ENCODE measurements at regions not wholly inside any gene's neighbourhood (a gene's known extent, or its start where the extent isn't known, plus 50 kb on each side); places are given as distances from the start of the nearest gene placed in this dataset.

DNA sequence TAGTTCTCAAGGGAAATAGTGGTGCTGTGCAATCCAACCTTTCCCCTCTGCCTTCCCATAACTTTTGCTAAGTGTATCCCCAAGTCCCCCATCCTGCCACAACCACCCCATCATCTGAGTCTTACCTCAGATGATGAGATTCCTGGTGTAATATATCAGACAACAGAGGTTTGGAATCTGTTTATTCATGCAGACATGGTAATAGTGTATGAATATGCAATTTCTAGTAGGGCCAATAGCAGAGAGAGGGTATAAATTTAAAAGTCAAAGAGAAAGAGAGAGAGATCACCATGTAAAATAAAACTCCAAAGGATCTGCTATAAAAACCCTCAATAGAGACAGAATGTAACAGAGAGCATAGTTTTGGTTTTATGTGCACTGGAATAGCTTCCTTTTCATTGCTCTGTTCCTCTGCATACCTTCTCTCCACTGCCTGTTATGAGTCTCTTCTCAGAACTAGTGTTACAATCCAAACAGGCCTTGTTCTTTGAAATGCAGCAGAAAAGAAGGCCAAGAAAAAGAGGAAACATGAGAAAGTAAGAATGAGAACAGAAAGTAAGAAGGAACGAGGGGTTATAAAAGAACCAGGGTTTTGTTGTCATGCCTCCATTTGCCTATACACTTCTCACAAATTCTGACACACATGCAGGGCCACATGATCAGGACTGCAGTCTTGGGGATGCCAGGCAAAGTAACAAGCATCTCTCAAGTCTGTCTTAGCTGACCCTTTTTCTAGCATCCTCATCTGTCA, 278.0 kb downstream of the CETN3 start:
- Histone ChIP-seq H3K27ac (ENCODE audit: low read depth, low read length) (no peak overlapping the region), H3K4me3 (ENCODE audit: low read depth, low read length) (no peak overlapping the region), H3K4me1 (ENCODE audit: control insufficient read depth, insufficient read depth, low read length) (no peaks in the 10 kb centered on the region), H3K27me3 (ENCODE audit: control insufficient read depth, insufficient read depth, low read length) (no peaks in the 10 kb centered on the region), H3K9me3 (ENCODE audit: control insufficient read depth, insufficient read depth, low read length) (no peaks in the 10 kb centered on the region), H3K36me3 (ENCODE audit: control insufficient read depth, insufficient read depth, low read length) (no peaks in the 10 kb centered on the region)
- peak in 1 of 6 donors; percentile 48 for DNase-seq (ENCODE audit: low read depth in 4 of 6, low spot score in 6 of 6)
- no CpG with 5 or more reads among the region's 1 CpG for WGBS (ENCODE audit: insufficient coverage)

DNA sequence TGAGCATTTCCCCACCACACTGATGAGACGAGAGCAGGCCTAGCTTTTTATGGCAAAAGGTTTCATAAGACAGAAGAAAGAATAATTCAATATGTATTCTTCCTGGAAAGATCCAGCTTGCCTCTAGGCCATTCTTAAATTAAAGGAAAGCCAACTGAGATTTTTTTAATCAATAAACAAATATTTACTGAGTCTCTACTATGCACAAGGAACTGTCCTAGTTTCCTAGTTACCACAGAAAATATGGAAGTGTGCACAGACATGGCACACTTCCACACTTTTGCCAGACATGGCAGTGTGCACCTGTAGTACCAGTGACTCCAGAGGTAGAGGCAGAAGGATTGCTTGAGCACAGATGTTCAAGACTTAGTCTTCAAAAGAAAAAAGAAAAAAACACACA, 281.0 kb downstream of the CETN3 start:
- H3K4me3 ChIP-seq (ENCODE audit: low read depth, low read length) = no peak overlapping the region
- DNase-seq (ENCODE audit: low read depth in 4 of 6, low spot score in 6 of 6) = no peak
- WGBS (ENCODE audit: insufficient coverage) = no CpG with 5 or more reads among the region's 1 CpG
- no peaks in the 10 kb centered on the region for H3K4me1 ChIP-seq (ENCODE audit: control insufficient read depth, insufficient read depth, low read length)
- H3K27me3 ChIP-seq (ENCODE audit: control insufficient read depth, insufficient read depth, low read length) = no peaks in the 10 kb centered on the region
- H3K27ac ChIP-seq (ENCODE audit: low read depth, low read length) = no peak overlapping the region
- no peaks in the 10 kb centered on the region for H3K36me3 ChIP-seq (ENCODE audit: control insufficient read depth, insufficient read depth, low read length)
- no peaks in the 10 kb centered on the region for H3K9me3 ChIP-seq (ENCODE audit: control insufficient read depth, insufficient read depth, low read length)

DNA sequence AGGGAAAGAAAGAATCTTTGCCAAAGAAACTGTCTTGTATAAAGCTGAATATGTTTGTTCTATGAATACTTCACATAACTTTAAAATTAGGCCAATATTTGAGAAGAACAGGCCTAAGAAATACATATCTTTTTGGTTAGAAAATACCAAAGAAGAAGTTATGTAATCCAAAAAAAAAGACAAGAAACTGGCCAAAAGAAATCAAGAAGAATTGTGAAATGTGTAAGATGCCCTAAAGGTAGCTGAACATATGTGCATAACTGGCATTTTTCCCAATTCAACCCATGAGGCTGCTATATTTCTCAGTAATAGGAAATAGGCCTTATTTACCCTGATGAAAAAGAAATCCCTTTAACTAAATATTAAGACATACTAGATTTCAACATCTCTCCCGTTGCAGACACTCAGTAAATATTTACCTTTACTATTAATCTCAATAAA, 290.0 kb downstream of the CETN3 start:
- H3K36me3 ChIP-seq (ENCODE audit: control insufficient read depth, insufficient read depth, low read length) = no peaks in the 10 kb centered on the region
- no peaks in the 10 kb centered on the region for H3K27me3 ChIP-seq (ENCODE audit: control insufficient read depth, insufficient read depth, low read length)
- H3K4me1 ChIP-seq (ENCODE audit: control insufficient read depth, insufficient read depth, low read length) = no peaks in the 10 kb centered on the region
- H3K9me3 ChIP-seq (ENCODE audit: control insufficient read depth, insufficient read depth, low read length) = no peaks in the 10 kb centered on the region
- DNase-seq (ENCODE audit: low read depth in 4 of 6, low spot score in 6 of 6) = peak in 1 of 6 donors; percentile 12
- H3K27ac ChIP-seq (ENCODE audit: low read depth, low read length) = no peak overlapping the region
- H3K4me3 ChIP-seq (ENCODE audit: low read depth, low read length) = no peak overlapping the region
- WGBS (ENCODE audit: insufficient coverage) = no CpG with 5 or more reads among the region's 1 CpG

DNA sequence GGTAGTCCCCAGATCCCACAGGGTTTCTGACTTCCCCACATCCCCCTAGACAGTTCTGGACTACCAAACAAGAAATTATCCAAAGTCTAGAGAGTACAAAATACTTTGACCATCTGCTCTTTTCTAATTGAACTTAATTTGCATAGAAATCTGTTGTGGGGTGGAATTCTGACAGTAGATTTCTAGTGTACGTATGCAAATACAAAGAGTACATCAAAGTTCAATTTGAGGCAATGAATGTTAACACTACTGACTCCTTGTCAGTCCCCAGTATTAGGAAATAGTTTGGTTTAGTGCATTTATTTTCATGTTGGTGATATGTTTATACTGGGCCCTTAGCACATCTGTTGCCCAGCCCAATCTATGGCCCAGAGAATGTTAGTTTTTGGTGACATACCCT, 292.6 kb downstream of the CETN3 start:
- Histone ChIP-seq H3K27ac (ENCODE audit: low read depth, low read length) (no peak overlapping the region), H3K4me3 (ENCODE audit: low read depth, low read length) (no peak overlapping the region), H3K36me3 (ENCODE audit: control insufficient read depth, insufficient read depth, low read length) (no peaks in the 10 kb centered on the region), H3K4me1 (ENCODE audit: control insufficient read depth, insufficient read depth, low read length) (no peaks in the 10 kb centered on the region), H3K9me3 (ENCODE audit: control insufficient read depth, insufficient read depth, low read length) (no peaks in the 10 kb centered on the region), H3K27me3 (ENCODE audit: control insufficient read depth, insufficient read depth, low read length) (no peaks in the 10 kb centered on the region)
- DNase-seq (ENCODE audit: low read depth in 4 of 6, low spot score in 6 of 6) = peak in 1 of 6 donors; percentile 6
- WGBS (ENCODE audit: insufficient coverage) = no CpG with 5 or more reads among the region's 1 CpG

DNA sequence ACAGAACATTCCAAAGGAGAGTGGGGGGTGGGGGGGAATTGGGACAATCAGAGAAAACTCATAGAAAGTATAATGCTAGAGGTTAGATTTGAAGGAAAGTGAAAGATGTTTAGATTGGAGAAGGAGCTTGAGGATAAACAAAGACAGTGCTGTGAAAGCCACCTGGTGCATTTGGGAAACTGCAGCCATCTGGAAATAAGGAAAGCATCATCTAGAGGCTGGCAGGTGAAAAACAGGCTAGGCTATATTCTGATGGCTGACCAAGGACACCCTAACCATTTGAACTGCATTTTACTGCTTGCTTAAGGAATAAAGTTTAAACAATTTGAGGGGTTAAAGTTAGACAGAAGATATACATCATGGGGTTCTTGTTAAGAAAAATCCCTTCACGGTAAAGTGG, 296.4 kb downstream of the CETN3 start:
- Histone ChIP-seq H3K27me3 (ENCODE audit: control insufficient read depth, insufficient read depth, low read length) (no peaks in the 10 kb centered on the region), H3K27ac (ENCODE audit: low read depth, low read length) (no peak overlapping the region), H3K9me3 (ENCODE audit: control insufficient read depth, insufficient read depth, low read length) (no peaks in the 10 kb centered on the region), H3K36me3 (ENCODE audit: control insufficient read depth, insufficient read depth, low read length) (no peaks in the 10 kb centered on the region), H3K4me3 (ENCODE audit: low read depth, low read length) (no peak overlapping the region), H3K4me1 (ENCODE audit: control insufficient read depth, insufficient read depth, low read length) (no peaks in the 10 kb centered on the region)
- no peak for DNase-seq (ENCODE audit: low read depth in 4 of 6, low spot score in 6 of 6)
- WGBS (ENCODE audit: insufficient coverage) = 43% methylated on average over 1 of the region's 1 CpG

DNA sequence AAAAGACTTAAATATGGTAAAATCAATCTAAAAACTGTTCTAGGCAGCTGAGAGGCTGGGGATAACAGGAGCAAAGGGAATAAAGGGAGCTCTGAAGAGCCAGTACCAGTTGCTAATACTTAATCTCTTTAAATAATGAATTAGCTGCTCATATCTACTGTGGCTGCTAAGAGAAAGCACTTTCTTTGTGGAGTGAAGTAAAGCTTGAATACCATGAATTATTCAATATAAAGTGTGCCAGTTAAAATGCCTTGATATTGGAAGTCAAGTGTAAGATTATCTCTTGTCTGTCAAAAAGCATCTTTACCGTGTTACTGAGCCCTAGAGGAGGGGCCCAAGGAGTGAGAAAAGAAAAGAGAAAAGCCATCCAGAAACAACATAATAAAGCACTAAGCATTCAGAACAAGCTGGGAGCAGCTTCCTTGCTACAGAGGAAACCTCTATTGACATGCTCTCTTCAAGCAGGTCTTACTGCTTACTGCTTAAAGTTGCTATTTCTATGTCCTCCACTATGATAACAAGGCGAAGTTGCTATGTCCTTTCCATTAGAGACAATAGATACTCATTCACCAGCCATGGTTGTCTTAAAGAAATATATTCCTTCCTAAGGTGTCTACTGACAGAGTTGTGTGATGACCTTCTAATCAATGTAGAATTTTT, 297.4 kb downstream of the CETN3 start:
- H3K27ac ChIP-seq (ENCODE audit: low read depth, low read length) = peak overlapping the region; percentile 7
- H3K4me1 ChIP-seq (ENCODE audit: control insufficient read depth, insufficient read depth, low read length) = no peaks in the 10 kb centered on the region
- no CpG with 5 or more reads among the region's 2 CpGs for WGBS (ENCODE audit: insufficient coverage)
- peak in 2 of 6 donors; percentile 30 to 42 for DNase-seq (ENCODE audit: low read depth in 4 of 6, low spot score in 6 of 6)
- no peak overlapping the region for H3K4me3 ChIP-seq (ENCODE audit: low read depth, low read length)
- no peaks in the 10 kb centered on the region for H3K27me3 ChIP-seq (ENCODE audit: control insufficient read depth, insufficient read depth, low read length)
- no peaks in the 10 kb centered on the region for H3K36me3 ChIP-seq (ENCODE audit: control insufficient read depth, insufficient read depth, low read length)
- H3K9me3 ChIP-seq (ENCODE audit: control insufficient read depth, insufficient read depth, low read length) = no peaks in the 10 kb centered on the region

DNA sequence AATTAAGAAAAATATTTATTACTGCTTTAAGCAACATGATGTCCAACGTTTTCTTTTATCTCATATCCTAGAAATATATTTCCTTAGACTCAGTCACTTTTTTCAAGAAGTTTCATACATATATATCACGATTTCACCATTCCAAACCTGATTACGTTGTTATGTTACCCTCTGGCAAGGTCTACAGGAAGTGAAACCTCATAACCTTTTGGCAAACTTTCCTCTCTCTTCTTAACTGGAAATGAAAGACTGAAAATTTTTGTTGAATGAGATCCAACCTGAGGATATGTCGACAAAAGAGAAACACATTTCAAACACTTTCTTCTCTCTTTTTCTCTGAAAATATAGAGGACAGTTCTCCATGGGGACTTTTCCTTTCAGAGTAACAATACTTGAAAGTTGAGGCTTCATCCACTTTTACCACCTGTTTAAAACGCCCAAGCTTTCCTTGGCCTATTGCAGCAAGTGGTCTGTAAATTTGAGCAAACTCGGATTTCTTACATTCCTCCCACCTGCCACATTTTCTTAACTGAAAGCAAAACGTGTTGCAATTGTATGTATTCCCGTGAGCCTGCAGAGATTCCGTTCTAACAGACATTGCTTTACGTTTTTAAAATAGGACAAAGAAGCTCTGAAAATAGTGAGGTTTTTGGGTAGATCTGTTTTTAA, 298.1 kb downstream of the CETN3 start:
- Histone ChIP-seq H3K27ac (ENCODE audit: low read depth, low read length) (peak overlapping the region; percentile 7), H3K9me3 (ENCODE audit: control insufficient read depth, insufficient read depth, low read length) (no peaks in the 10 kb centered on the region), H3K27me3 (ENCODE audit: control insufficient read depth, insufficient read depth, low read length) (no peaks in the 10 kb centered on the region), H3K4me1 (ENCODE audit: control insufficient read depth, insufficient read depth, low read length) (no peaks in the 10 kb centered on the region), H3K4me3 (ENCODE audit: low read depth, low read length) (no peak overlapping the region), H3K36me3 (ENCODE audit: control insufficient read depth, insufficient read depth, low read length) (no peaks in the 10 kb centered on the region)
- 69% methylated on average over 2 of the region's 10 CpGs for WGBS (ENCODE audit: insufficient coverage)
- peak in 1 of 6 donors; percentile 39 for DNase-seq (ENCODE audit: low read depth in 4 of 6, low spot score in 6 of 6)

DNA sequence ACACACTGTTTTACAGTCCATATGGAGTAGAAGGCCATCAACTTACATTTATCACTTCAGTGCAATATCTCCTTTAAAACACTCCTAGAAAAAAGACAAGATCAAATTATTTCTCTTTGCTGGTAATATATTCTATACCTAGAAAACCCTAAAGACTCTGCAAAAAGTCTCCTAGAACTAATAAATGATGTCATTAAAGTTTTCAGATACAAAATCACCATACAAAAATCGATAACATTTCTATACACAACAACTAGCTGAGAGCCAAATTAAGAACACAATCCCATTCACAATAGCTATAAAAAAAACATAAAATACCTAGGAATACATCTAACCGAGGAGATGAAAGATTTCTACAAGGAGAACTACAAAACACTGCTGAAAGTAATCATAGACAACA, 300.3 kb downstream of the CETN3 start:
- H3K27ac ChIP-seq (ENCODE audit: low read depth, low read length) = no peak overlapping the region
- H3K36me3 ChIP-seq (ENCODE audit: control insufficient read depth, insufficient read depth, low read length) = no peaks in the 10 kb centered on the region
- H3K4me3 ChIP-seq (ENCODE audit: low read depth, low read length) = no peak overlapping the region
- H3K4me1 ChIP-seq (ENCODE audit: control insufficient read depth, insufficient read depth, low read length) = no peaks in the 10 kb centered on the region
- peaks cover 2% of the 10 kb centered on the region for H3K9me3 ChIP-seq (ENCODE audit: control insufficient read depth, insufficient read depth, low read length)
- no CpG with 5 or more reads among the region's 2 CpGs for WGBS (ENCODE audit: insufficient coverage)
- H3K27me3 ChIP-seq (ENCODE audit: control insufficient read depth, insufficient read depth, low read length) = no peaks in the 10 kb centered on the region
- no peak for DNase-seq (ENCODE audit: low read depth in 4 of 6, low spot score in 6 of 6)

DNA sequence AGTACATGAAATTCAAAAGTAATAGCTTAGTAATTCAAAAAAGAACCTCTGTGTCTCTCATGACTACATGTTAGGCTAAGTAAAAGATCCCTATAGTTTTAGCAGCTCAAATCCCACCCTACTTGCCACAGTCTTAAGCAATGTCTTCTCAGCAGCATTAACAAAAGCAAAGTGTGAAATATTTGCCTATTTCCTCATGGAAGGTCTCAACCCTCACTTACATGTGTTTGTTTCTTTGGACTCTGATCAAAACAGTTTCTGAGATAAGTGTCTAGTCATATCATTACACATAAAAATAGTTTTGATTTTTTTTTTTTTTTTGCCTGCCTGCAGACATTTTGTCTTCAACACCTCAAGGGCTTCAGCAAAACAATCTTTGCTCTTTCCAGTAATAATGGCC, 310.5 kb downstream of the CETN3 start:
- Histone ChIP-seq H3K4me3 (ENCODE audit: low read depth, low read length) (no peak overlapping the region), H3K4me1 (ENCODE audit: control insufficient read depth, insufficient read depth, low read length) (no peaks in the 10 kb centered on the region), H3K27ac (ENCODE audit: low read depth, low read length) (no peak overlapping the region), H3K9me3 (ENCODE audit: control insufficient read depth, insufficient read depth, low read length) (no peaks in the 10 kb centered on the region), H3K27me3 (ENCODE audit: control insufficient read depth, insufficient read depth, low read length) (no peaks in the 10 kb centered on the region), H3K36me3 (ENCODE audit: control insufficient read depth, insufficient read depth, low read length) (no peaks in the 10 kb centered on the region)
- DNase-seq (ENCODE audit: low read depth in 4 of 6, low spot score in 6 of 6) = no peak
